Calu3 (cell line): ENCODE measurements at regions not wholly inside any gene's neighbourhood (a gene's known extent, or its start where the extent isn't known, plus 50 kb on each side); places are given as distances from the start of the nearest gene placed in this dataset.

Experiments
- BruUV-seq: library from RNA; stranded (reverse); fragments of 400-500 nt; replicated peaks from 2 replicates; lab custom pipeline; 2021; lab: Mats Ljungman, UMichigan
- CTCF ChIA-PET: fragments of 300-600 bp; sonication (Branson Sonifier 250); formaldehyde crosslinking; loops from one replicate; lab custom pipeline; 2022; ENCODE audit warnings: antibody characterized with exemption; lab: Charles Lee
- DNase-seq: peaks from one replicate; pipeline ENCODE4 v3.0.0; 2022
- H3K27ac Mint-ChIP-seq: one replicate; pipeline ENCODE4 v1.8.0; 2022; ENCODE audit warnings: mixed read lengths; ENCODE audit not compliant: unreplicated experiment
- H3K27me3 Mint-ChIP-seq: one replicate; pipeline ENCODE4 v1.8.0; 2022; ENCODE audit warnings: mixed read lengths; ENCODE audit not compliant: unreplicated experiment
- H3K36me3 Mint-ChIP-seq: one replicate; pipeline ENCODE4 v1.8.0; 2022; ENCODE audit warnings: mild to moderate bottlenecking, moderate library complexity, mixed read lengths; ENCODE audit not compliant: insufficient read depth, unreplicated experiment
- H3K4me1 Mint-ChIP-seq: one replicate; pipeline ENCODE4 v1.8.0; 2022; ENCODE audit warnings: mild to moderate bottlenecking, low read depth, mixed read lengths; ENCODE audit not compliant: unreplicated experiment
- H3K4me3 Mint-ChIP-seq: one replicate; pipeline ENCODE4 v1.8.0; 2022; ENCODE audit warnings: mild to moderate bottlenecking, low read depth, moderate library complexity, mixed read lengths; ENCODE audit not compliant: unreplicated experiment
- H3K9me3 Mint-ChIP-seq: one replicate; pipeline ENCODE4 v1.8.0; 2022; ENCODE audit warnings: low read depth, mixed read lengths; ENCODE audit not compliant: unreplicated experiment
- intact Hi-C: fragments of 100-400 bp; cut with micrococcal nuclease; formaldehyde crosslinking; loops from one replicate; pipeline ENCODE4 v1.10.0; 2022; ENCODE audit not compliant: unreplicated experiment
- TF ChIP-seq, protein P1 (sequence below): fragments of 200-600 bp; IDR thresholded peaks from one replicate; pipeline ENCODE4 v1.8.0; 2022; ENCODE audit warnings: antibody characterized with exemption; ENCODE audit not compliant: unreplicated experiment

DNA sequence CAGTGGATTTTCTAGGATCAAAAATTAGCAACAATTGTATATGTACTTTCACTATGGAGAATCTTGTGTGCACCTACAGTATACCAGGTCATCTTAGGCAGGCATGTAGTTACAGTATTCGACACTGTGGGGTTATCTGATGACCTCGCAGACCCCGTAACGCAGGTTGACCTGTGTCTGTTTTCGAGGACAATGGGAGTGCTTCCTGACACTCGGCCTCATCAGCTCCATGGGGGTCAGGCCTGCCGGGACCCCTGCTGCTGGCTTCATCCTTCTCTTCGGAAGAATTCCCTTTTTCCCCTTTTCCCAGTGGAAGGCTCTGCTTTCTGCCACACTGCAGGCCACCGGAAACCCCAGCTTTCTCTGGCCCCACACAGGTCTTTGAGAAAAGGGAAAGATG is 102.8 kb upstream of the TMEM18 start:
- no peak for DNase-seq
- Mint-ChIP-seq H3K36me3 (no peaks in the 10 kb centered on the region), H3K4me3 (no peak overlapping the region), H3K9me3 (peaks cover 6% of the 10 kb centered on the region), H3K27ac (no peak overlapping the region), H3K27me3 (no peaks in the 10 kb centered on the region), H3K4me1 (no peaks in the 10 kb centered on the region)
- CTCF ChIA-PET, result no interaction called here
- intact Hi-C loops, result no loop called here
- no TSS peak for BruUV-seq
- TF ChIP-seq, protein P1, sequence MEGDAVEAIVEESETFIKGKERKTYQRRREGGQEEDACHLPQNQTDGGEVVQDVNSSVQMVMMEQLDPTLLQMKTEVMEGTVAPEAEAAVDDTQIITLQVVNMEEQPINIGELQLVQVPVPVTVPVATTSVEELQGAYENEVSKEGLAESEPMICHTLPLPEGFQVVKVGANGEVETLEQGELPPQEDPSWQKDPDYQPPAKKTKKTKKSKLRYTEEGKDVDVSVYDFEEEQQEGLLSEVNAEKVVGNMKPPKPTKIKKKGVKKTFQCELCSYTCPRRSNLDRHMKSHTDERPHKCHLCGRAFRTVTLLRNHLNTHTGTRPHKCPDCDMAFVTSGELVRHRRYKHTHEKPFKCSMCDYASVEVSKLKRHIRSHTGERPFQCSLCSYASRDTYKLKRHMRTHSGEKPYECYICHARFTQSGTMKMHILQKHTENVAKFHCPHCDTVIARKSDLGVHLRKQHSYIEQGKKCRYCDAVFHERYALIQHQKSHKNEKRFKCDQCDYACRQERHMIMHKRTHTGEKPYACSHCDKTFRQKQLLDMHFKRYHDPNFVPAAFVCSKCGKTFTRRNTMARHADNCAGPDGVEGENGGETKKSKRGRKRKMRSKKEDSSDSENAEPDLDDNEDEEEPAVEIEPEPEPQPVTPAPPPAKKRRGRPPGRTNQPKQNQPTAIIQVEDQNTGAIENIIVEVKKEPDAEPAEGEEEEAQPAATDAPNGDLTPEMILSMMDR, result no peak

DNA sequence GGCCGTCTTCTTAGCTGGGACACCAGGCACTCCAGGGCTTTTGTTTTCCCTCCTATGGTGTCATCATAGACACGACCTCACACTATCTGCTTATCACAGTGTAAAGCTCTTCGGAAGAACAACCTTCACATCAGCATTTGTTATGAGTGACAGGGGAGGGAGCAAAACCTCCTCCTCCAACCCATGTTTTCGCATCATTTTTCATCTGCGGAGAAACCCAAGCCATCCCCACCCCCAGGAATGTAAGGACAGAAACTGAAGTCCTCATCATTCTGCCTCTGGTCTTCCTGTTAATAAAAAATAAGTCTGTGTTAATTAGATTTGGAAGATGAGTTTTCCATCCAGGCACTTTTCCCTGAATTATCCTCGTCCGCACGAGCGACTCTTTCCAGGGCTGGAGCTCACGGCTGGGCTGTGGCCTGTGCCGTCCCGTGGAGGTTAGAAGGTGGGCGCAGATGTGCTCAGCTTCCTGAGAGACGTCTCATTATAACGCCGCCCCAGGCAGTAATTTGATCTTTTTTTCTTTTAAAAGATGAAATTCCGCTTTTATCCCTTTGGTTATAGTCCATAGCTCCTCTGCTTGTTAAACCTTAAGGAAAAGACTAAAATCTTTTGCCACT is 101.6 kb upstream of the TMEM18 start:
- H3K27me3 Mint-ChIP-seq, result no peaks in the 10 kb centered on the region
- DNase-seq, result no peak
- H3K9me3 Mint-ChIP-seq, result peaks cover 9% of the 10 kb centered on the region
- no peaks in the 10 kb centered on the region for H3K36me3 Mint-ChIP-seq
- TF ChIP-seq, protein P1, result no peak
- CTCF ChIA-PET, result no interaction called here
- no peak overlapping the region for H3K4me3 Mint-ChIP-seq
- H3K4me1 Mint-ChIP-seq, result no peaks in the 10 kb centered on the region
- intact Hi-C loops, result no loop called here
- H3K27ac Mint-ChIP-seq, result no peak overlapping the region
- no TSS peak for BruUV-seq

DNA sequence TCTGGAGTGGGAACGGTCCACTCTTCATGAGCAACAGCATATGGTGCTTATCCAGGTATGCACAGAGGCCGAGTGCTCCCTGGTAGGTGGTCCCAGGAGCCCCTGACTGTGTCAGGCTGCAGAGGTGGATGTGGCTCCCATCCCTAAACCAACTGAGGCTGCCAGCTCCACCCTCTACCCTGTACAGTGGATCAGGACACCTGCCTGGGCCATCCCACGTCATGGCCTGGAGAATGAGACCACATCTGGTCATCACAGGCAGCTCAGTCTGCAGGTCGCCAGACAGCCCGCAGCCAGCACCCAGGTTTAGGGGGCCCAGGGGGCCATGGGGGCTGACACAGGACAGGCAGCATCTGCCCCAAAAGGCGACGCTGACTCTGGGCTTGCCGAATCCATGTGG is 100.3 kb upstream of the TMEM18 start:
- BruUV-seq, result no TSS peak
- Mint-ChIP-seq H3K9me3 (peaks cover 6% of the 10 kb centered on the region), H3K27ac (no peak overlapping the region), H3K27me3 (no peaks in the 10 kb centered on the region), H3K4me1 (no peaks in the 10 kb centered on the region), H3K36me3 (no peaks in the 10 kb centered on the region), H3K4me3 (no peak overlapping the region)
- intact Hi-C loops, result no loop called here
- no peak for DNase-seq
- CTCF ChIA-PET, result no interaction called here
- TF ChIP-seq, protein P1, result no peak

DNA sequence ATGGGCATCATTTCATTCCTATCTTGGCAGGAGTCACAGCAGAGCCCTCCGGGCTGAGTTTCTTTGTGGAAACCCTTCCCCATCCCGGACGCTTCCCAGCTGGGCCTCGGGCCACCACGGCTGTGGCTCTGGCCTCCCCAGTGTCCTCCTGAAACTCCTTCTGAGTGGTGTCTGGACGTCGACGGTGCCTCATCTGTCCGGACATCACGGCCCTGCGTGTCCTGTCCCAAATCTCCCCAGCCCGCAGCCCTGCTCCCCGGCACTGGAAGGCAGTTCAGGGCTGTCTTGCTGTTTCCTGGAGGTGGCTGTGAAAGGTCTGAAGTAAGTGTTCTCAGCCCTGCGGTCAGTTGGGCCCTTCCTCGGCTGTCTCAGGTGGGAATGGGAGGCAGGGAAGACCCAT is 99.8 kb upstream of the TMEM18 start:
- no peak overlapping the region for H3K4me3 Mint-ChIP-seq
- H3K27me3 Mint-ChIP-seq, result no peaks in the 10 kb centered on the region
- no TSS peak for BruUV-seq
- peaks cover 6% of the 10 kb centered on the region for H3K9me3 Mint-ChIP-seq
- H3K4me1 Mint-ChIP-seq, result no peaks in the 10 kb centered on the region
- TF ChIP-seq, protein P1, result no peak
- no peak overlapping the region for H3K27ac Mint-ChIP-seq
- CTCF ChIA-PET, result no interaction called here
- no peaks in the 10 kb centered on the region for H3K36me3 Mint-ChIP-seq
- intact Hi-C loops, result no loop called here
- no peak for DNase-seq
